ENCODE measurements at regions not wholly inside any gene's neighbourhood (a gene's known extent, or its start where the extent isn't known, plus 50 kb on each side); places are given as distances from the start of the nearest gene placed in this dataset.
A peak's percentile ranks its signal among the peaks of the same experiment; 100 is the strongest.

- Mint-ChIP-seq H3K4me3 (no peak overlapping the region), H3K36me3 (no peaks in the 10 kb centered on the region), H3K4me1 (peaks cover 5 to 26% (median 12%) of the 10 kb centered on the region in 4 donors), H3K27ac (peak overlapping the region in 1 of 10 donors; percentile 46), H3K27me3 (no peaks in the 10 kb centered on the region), H3K9me3 (no peaks in the 10 kb centered on the region)
- DNase-seq (no peak), ATAC-seq (no peak)
- POLR2A ChIA-PET = interaction anchor here (1.6 kb wide), 1 partner anchor 16 kb away, joined by 4 read pairs; no protein-coding TSS in a partner anchor
Measured at GRCh38 chr12:67531501-67531900, 117.0 kb upstream of the DYRK2 start.

- Mint-ChIP-seq H3K9me3 (no peaks in the 10 kb centered on the region), H3K4me3 (no peak overlapping the region), H3K27me3 (no peaks in the 10 kb centered on the region), H3K36me3 (no peaks in the 10 kb centered on the region), H3K27ac (peak overlapping the region in 1 of 10 donors; percentile 13), H3K4me1 (peaks cover 7 to 19% (median 11%) of the 10 kb centered on the region in 4 donors)
- DNase-seq (no peak), ATAC-seq (no peak)
- POLR2A ChIA-PET = interaction anchor here (0.6 kb wide), 1 partner anchor 860 kb away, joined by 3 read pairs; no protein-coding TSS in a partner anchor
Measured at GRCh38 chr12:67533159-67533558, 115.4 kb upstream of the DYRK2 start.

- DNase-seq (no peak), ATAC-seq (no peak)
- Mint-ChIP-seq H3K27ac (no peak overlapping the region), H3K4me1 (peaks cover 7 to 19% (median 11%) of the 10 kb centered on the region in 4 donors), H3K9me3 (no peaks in the 10 kb centered on the region), H3K27me3 (no peaks in the 10 kb centered on the region), H3K4me3 (no peak overlapping the region), H3K36me3 (no peaks in the 10 kb centered on the region)
- POLR2A ChIA-PET = interaction anchor here (0.5 kb wide), 1 partner anchor 12 kb away, joined by 3 read pairs; no protein-coding TSS in a partner anchor
Measured at GRCh38 chr12:67534046-67534445, 114.5 kb upstream of the DYRK2 start.

- H3K4me3 Mint-ChIP-seq = no peak overlapping the region
- DNase-seq = no peak
- H3K27ac Mint-ChIP-seq = no peak overlapping the region
- no peaks in the 10 kb centered on the region for H3K36me3 Mint-ChIP-seq
- ATAC-seq = no peak
- H3K4me1 Mint-ChIP-seq = peaks cover 7 to 19% (median 11%) of the 10 kb centered on the region in 4 donors
- H3K27me3 Mint-ChIP-seq = no peaks in the 10 kb centered on the region
- POLR2A ChIA-PET = no interaction called here
- no peaks in the 10 kb centered on the region for H3K9me3 Mint-ChIP-seq
Measured at GRCh38 chr12:67534681-67535080, 113.9 kb upstream of the DYRK2 start.

- no peaks in the 10 kb centered on the region for H3K27me3 Mint-ChIP-seq
- POLR2A ChIA-PET = interaction anchor here (1.2 kb wide), 1 partner anchor 50 kb away, joined by 3 read pairs; no protein-coding TSS in a partner anchor
- peaks cover 7 to 21% (median 13%) of the 10 kb centered on the region in 4 donors for H3K4me1 Mint-ChIP-seq
- DNase-seq (no peak), ATAC-seq (no peak)
- no peaks in the 10 kb centered on the region for H3K9me3 Mint-ChIP-seq
- no peak overlapping the region for H3K27ac Mint-ChIP-seq
- H3K4me3 Mint-ChIP-seq = no peak overlapping the region
- no peaks in the 10 kb centered on the region for H3K36me3 Mint-ChIP-seq
Measured at GRCh38 chr12:67535176-67535575, 113.4 kb upstream of the DYRK2 start.

- DNase-seq = no peak
- Mint-ChIP-seq H3K4me3 (no peak overlapping the region), H3K27me3 (no peaks in the 10 kb centered on the region), H3K27ac (no peak overlapping the region), H3K36me3 (no peaks in the 10 kb centered on the region), H3K4me1 (peaks cover 10 to 23% (median 17%) of the 10 kb centered on the region in 4 donors), H3K9me3 (no peaks in the 10 kb centered on the region)
- ATAC-seq = no peak
- POLR2A ChIA-PET = interaction anchor here (1.2 to 1.6 kb wide), 2 partner anchors 10 to 49 kb away, joined by 3 read pairs; no protein-coding TSS in a partner anchor
Measured at GRCh38 chr12:67535971-67536370, 112.6 kb upstream of the DYRK2 start.

- no peak for ATAC-seq
- Mint-ChIP-seq H3K4me1 (peaks cover 24 to 44% (median 35%) of the 10 kb centered on the region in 4 donors), H3K4me3 (no peak overlapping the region), H3K27ac (no peak overlapping the region), H3K9me3 (no peaks in the 10 kb centered on the region), H3K36me3 (no peaks in the 10 kb centered on the region), H3K27me3 (no peaks in the 10 kb centered on the region)
- POLR2A ChIA-PET = no interaction called here
- no peak for DNase-seq
Measured at GRCh38 chr12:67539329-67539728, 109.2 kb upstream of the DYRK2 start.

GRCh38 chr12:67539946-67540345, 108.6 kb upstream of the DYRK2 start:
- Mint-ChIP-seq H3K36me3 (no peaks in the 10 kb centered on the region), H3K27me3 (no peaks in the 10 kb centered on the region), H3K4me1 (peaks cover 26 to 46% (median 33%) of the 10 kb centered on the region in 4 donors), H3K27ac (no peak overlapping the region), H3K9me3 (no peaks in the 10 kb centered on the region), H3K4me3 (no peak overlapping the region)
- DNase-seq = no peak
- no peak for ATAC-seq
- POLR2A ChIA-PET = no interaction called here

GRCh38 chr12:67540920-67541624, 107.5 kb upstream of the DYRK2 start:
- H3K4me3 Mint-ChIP-seq = peak overlapping the region in 6 of 10 donors; percentile 8 to 80 (median 40)
- POLR2A ChIA-PET = interaction anchor here (0.9 to 2.3 kb wide), 2 partner anchors 38 to 45 kb away, joined by 3 to 6 read pairs; no protein-coding TSS in a partner anchor

GRCh38 chr12:67541625-67541991, 106.9 kb upstream of the DYRK2 start:
- H3K4me3 Mint-ChIP-seq = peak overlapping the region in 7 of 10 donors; percentile 8 to 80 (median 33)
- no peaks in the 10 kb centered on the region for H3K9me3 Mint-ChIP-seq
- ATAC-seq (peak; percentile 57 to 73), DNase-seq (peak in 8 of 10 donors; percentile 9 to 74 (median 35))
- H3K27ac Mint-ChIP-seq = peak overlapping the region; percentile 5 to 91 (median 63)
- POLR2A ChIA-PET = interaction anchor here (2.3 kb wide), 1 partner anchor 37 kb away, joined by 6 read pairs; no protein-coding TSS in a partner anchor
- H3K36me3 Mint-ChIP-seq = no peaks in the 10 kb centered on the region
- no peaks in the 10 kb centered on the region for H3K27me3 Mint-ChIP-seq
- peaks cover 29 to 51% (median 40%) of the 10 kb centered on the region in 4 donors for H3K4me1 Mint-ChIP-seq

More at GRCh38 chr12:67540920-67541624, 107.5 kb upstream of the DYRK2 start:
- Mint-ChIP-seq H3K27me3 (no peaks in the 10 kb centered on the region), H3K27ac (peak overlapping the region in 8 of 10 donors; percentile 43 to 91 (median 72)), H3K4me1 (peaks cover 29 to 51% (median 39%) of the 10 kb centered on the region in 4 donors), H3K36me3 (no peaks in the 10 kb centered on the region), H3K9me3 (no peaks in the 10 kb centered on the region)
- ATAC-seq = peak; percentile 16 to 37
- no peak for DNase-seq

- peak overlapping the region in 5 of 10 donors; percentile 29 to 72 (median 46) for H3K27ac Mint-ChIP-seq
Measured at GRCh38 chr12:67543021-67543770, 105.3 kb upstream of the DYRK2 start.

GRCh38 chr12:67545298-67545697, 103.2 kb upstream of the DYRK2 start:
- ATAC-seq (peak; percentile 52 to 53), DNase-seq (peak in 1 of 10 donors; percentile 8)
- Mint-ChIP-seq H3K4me1 (peaks cover 26 to 48% (median 38%) of the 10 kb centered on the region in 4 donors), H3K27me3 (no peaks in the 10 kb centered on the region), H3K9me3 (peaks cover 0 to 2% (median 0%) of the 10 kb centered on the region in 9 donors), H3K36me3 (no peaks in the 10 kb centered on the region), H3K4me3 (peak overlapping the region in 6 of 10 donors; percentile 38 to 71 (median 48)), H3K27ac (peak overlapping the region in 3 of 10 donors; percentile 47 to 87 (median 60))
- POLR2A ChIA-PET = interaction anchor here (0.5 to 1.3 kb wide), 4 partner anchors 9 to 1054 kb away, joined by 3 to 4 read pairs (median 3); no protein-coding TSS in a partner anchor

More at GRCh38 chr12:67543021-67543770, 105.3 kb upstream of the DYRK2 start:
- Mint-ChIP-seq H3K36me3 (no peaks in the 10 kb centered on the region), H3K9me3 (no peaks in the 10 kb centered on the region), H3K4me3 (no peak overlapping the region), H3K4me1 (peaks cover 28 to 51% (median 42%) of the 10 kb centered on the region in 4 donors), H3K27me3 (no peaks in the 10 kb centered on the region)
- POLR2A ChIA-PET = interaction anchor here (0.6 to 2.3 kb wide), 2 partner anchors 36 to 102 kb away, joined by 3 to 6 read pairs; no protein-coding TSS in a partner anchor
- DNase-seq (no peak), ATAC-seq (no peak)

Measured in naive thymus-derived CD8-positive, alpha-beta T cell (primary cell).